ENCODE measurements at regions not wholly inside any gene's neighbourhood (a gene's known extent, or its start where the extent isn't known, plus 50 kb on each side); places are given as distances from the start of the nearest gene placed in this dataset.
"Not testable (repeated sequence)": the region's sequence is repeated elsewhere in the genome, so short reads cannot be mapped to it uniquely, and the experiment has no call there.

DNA sequence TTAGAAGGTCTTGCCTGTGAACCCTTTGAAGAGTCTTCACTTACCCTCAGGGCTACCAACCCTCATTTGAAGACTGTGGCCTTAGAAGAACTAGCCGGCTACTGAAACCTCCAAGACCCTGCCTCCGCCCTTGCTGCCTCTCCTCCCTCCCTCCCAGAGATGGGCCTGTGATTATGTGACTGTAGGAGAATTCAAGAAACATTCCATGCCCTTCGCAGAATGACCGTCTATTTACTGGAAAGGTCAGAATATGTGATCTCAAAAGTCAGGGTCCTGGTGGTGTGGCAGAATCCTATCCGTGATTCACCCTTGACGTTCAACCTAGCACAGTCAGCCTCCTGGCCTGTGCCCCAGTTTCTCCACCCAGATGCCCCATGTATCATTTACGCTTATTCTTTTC is 109.6 kb downstream of the CTNND1 start:
- DNase-seq, result no peak

DNA sequence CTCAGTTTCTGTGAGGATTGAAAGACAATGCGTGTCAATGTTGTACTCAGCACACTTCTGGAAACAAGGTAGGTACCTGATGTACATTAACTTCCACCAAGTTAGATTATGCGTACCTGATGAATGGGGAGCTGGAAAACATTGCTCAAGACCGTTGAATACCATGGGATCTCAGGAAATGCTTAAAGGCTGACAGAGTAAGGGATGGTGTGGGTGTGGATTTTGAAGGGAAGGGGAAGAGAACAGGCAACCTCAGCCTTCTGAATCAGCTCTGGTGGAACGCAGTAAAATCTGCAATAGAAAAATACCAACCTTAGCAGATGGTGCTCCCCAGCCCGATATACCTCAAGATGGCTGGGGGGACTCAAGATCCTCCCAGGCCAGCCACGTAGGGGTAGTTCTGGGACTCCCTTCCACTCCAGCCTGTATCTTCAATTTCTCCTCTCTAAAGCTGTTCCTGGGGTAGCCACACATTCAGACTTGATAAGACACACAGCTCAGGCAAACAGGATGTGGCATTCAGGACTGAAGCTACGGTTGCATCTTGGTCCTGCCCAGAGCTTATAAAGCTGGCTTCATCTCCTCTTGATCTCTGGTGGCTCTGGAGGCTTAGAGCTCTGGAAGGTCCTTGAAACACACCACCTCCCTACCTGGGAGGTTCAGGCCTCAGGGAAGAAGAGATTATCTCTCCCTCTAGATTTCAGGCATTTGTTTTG is 111.8 kb downstream of the CTNND1 start:
- no peak for DNase-seq

DNA sequence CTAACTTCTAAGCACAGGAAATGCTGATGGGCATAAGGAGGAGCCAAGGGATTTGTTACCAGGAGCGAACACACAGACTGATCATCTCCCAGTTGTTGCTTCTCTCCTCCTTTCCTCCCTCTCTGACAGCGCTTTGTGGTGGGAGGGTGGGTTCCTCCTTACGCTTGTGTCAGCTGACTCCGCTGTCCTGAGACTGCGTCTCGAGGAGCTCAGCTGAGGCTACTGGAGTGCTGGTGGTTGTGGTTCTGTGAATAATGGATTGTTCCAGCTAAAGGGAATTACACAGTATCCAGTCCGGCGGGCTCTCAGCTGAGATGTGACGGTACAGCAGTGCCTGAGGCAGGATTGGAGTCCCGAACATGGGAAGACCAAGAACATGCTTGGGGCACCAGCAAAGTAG is 113.4 kb downstream of the CTNND1 start:
- no peak for DNase-seq

DNA sequence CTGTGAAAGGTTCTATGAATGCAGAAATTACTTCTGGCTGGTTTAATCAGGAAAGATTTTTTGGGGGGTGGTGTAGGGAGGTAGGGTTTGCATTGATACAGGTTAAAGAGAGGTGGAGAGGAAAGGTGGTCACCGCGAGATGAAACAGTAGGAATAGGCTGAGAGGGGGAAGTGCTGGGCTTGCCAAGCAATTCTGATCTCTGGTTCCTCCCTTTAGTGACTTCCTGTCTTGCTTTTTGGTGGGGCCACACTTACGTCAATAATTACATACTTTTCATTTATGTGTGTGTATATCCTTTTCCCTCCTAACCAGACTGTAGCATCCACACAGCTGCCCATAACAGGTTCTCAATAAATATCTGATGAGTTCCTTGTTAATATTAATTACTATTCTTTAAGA is 120.0 kb downstream of the CTNND1 start:
- no peak for DNase-seq

DNA sequence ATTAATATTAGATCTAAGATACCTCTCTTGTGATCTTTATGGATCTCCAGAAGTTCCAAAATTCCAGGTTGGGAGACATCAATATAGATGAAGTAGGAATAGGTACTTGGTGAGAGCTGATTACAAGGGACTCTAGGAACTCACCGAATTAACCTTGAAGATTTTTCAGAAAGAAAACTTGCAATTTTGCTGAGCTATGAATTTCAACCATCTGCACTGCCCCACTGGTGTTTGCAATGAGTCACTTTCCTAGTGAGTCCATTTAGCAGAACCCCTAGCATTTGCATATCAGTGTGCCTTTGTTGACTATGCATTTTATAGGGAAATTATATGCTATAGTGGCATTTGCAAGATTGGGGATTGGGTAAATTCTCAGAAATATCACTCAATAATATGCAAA is 122.0 kb downstream of the CTNND1 start:
- no peak for DNase-seq

DNA sequence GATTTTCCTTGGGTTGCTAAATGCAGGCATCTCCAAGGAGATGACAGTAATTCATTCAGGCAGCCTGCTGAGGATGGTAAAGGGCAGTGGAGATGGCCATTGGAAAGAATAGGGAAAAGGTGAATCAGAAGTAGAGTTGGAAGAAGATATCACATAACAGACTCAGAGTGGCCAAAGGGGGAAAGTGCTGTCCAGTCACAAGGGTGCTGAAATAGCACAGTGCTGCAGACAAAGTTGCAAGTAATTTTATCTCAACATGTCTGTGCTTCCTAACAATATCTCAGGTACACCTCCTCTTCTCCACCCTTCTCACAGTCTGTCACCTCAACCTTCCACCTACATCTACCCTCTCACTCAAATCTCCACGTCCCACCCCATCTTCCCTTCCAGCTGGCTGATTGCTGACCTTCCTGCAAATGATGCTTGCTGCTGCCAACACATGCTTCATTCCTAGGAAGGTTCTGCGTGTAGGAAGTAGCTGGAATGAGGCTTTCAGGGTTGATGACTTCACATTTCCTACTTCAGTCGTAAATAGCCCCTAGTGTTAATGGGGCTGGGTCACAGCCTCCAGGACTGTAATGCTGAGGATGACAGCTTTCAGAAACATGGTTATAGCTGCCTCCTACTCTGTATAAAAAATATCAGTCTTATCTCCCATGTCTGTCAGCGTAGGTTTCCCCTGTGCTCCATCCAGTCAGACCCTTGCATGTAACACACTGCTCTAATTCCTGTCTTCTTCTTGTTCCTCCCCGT is 123.9 kb downstream of the CTNND1 start:
- DNase-seq, result no peak

DNA sequence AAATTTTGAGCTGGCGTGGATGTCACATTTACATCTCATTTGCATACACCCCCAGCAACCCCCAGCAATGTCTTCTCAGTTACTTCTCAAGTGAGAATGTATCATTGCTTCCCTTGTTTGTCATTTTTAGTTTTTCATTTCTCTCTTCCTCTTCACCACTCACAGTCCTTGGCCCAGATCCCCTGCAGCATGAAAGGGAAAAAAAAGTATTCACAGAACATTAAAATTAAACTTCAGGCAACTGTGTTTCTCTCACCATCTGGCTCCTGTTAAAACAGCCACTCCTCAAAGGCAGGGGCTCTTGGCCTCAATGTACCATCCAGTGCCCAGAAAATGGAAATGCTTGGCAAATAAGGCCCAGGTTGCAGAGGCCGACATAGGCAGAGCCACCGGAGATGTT is 126.8 kb downstream of the CTNND1 start:
- no peak for DNase-seq

DNA sequence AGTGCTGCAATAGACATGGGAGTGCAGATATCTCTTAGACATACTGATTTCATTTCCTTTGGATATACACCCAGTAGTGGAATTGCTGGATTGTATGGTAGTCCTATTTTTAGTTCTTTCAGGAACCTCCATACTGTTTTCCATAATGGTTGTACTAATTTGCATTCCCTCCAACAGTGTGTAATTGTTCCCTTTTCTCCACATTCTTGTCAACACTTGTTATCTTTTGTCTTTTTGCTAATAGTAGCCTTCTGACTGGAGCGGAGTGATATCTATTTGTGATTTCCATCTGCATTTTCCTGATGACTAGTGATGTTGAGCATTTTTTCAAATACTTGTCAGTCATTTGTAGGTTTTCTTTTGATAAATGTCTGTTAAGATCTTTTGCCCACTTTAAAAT is 128.9 kb downstream of the CTNND1 start:
- DNase-seq, result no peak

DNA sequence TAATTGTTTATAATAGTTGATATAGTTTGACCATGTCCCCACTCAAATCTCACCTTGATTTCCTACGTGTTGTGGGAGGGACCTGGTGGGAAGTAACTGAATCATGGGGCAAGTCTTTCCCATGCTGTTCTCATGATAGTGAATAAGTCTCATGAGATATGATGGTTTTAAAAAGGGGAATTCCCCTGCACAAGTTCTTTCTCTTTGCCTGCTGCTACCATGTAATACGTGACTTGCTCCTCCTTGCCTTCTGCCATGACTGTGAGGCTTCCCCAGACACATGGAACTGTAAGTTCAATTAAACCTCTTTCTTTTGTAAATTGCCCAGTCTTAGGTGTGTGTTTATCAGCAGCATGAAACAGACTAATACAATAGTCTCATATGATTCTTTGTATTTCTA is 130.5 kb upstream of the OR9Q1 start:
- DNase-seq, result not testable (repeated sequence)

DNA sequence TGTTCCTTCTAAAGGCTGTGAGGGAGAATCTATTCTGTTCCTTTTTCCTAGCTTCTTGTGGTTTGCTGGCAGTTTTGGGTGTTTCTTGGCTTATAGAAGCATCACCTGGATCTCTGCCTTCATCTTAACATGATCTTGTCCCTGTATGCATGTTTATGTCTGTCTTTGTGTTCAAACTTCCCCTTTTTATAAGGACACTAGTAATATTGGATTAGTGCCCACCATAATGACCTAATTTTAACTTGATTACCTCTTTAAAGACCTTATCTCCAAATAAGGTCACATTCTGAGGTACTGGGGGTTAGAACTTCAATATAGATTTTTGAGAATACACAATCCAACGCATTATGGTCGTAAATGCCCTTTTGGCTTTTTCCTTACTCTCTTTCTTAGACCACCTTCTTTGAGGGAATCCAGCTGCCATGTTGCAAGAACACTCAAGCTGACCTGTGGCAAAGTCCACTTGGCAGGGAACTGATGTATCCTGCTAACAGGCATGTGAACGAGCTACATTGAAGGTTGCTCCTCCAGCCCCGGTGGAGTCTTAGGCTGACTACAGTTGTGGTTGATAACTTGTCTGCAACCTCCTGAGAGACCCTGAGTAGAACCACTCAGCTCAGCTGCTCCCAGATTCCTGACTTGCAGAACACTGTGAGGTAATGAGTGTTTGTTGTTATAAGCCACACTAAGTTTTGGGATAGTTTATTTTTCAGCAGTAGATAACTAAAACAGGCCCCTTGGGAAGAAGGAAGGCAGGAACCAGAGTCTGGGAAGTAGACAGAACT is 127.1 kb upstream of the OR9Q1 start:
- no peak for DNase-seq

DNA sequence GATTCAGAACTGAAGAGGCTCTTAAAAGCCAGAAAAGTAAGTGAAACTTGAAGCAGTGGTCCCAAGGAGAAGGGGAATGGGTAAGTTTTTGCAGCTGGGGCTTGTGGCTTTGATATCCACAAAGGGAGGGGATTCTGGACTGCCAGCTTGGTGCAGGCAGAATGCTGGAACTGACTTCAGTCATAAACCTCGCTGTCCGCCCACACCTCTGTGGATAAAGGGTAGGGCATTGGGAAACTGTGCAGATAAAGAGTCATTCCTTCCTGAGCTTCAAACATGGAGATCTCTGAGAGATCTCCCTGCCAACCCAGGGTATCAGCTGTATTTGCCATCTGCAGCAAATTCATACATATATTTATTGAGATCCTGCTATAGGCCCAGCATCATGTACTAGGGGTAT is 124.3 kb upstream of the OR9Q1 start:
- no peak for DNase-seq

DNA sequence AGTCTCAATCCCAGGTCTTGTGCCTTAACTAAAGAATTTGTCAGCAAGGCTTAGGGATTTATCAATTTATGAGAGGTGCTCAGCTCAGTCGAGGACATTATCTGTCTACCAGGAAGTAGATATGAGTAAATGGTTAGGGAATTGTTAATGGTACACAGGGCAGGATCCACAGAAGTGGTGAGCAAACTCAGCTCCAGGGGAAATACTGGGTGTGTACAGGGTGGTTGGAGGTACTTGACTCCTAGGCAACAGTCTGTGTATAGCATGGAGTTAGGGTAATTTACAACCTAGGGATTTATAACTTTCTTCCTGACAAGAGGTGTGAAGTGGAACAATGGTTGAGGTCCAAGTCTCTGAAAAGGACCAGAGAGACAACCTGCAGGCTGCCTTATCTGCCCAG is 123.4 kb upstream of the OR9Q1 start:
- no peak for DNase-seq

DNA sequence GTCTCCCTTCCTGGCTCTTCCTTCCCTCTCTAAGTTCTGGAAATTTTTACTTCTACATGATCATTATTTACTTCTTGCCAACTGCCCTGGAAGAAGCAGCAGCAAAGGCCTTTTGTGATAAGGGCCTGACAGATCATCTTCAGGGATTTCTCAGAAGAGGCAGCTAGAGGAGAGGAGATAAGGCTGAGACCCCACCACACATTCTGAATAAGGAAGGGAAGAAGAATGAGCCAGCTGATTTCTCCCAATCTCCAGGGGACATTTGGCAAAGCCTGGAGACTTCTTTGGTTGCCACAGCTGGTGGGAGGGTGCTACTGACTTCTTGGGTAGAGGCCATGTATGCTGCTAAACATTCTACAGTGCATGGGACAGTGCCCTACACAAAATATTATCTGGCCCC is 122.4 kb upstream of the OR9Q1 start:
- no peak for DNase-seq

DNA sequence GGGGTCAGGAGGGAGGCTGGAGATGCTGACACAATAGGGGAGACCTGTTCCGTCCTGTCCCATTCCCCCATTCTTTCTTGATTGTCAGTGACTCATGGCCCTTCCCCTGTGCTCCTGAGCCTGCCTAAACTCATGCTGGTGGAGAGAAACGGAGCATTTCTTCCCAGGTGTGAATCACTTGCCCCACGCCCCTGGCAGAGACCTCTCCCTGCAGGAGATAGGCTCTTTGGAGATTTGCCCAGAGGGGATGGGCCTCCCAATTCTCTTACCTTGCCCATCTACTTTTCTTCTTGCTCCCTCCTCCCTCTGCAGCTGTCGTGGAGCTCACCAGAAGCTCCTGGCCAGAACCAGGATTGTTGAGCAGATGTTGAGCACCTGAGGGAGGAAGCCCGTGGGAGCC is 121.9 kb upstream of the OR9Q1 start:
- no peak for DNase-seq

DNA sequence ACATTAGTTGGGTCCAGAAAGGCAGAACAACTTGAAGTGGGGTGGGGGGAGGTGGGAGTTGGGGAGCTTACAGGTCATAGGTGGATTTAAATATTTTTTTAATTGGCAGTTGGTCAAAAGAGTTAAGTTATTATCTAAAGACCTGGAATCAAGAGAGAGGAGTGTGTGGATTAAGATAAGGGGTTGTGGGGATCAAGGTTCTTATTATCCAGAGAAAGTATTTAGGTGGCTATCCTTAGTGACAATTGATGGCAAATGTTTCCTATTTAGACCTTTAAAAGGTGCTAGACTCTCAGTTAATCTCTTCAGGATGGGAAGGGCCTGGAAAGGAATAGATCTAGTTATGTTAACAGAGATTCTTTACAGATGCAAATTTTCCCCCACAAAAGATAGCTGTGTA is 120.7 kb upstream of the OR9Q1 start:
- DNase-seq, result no peak

DNA sequence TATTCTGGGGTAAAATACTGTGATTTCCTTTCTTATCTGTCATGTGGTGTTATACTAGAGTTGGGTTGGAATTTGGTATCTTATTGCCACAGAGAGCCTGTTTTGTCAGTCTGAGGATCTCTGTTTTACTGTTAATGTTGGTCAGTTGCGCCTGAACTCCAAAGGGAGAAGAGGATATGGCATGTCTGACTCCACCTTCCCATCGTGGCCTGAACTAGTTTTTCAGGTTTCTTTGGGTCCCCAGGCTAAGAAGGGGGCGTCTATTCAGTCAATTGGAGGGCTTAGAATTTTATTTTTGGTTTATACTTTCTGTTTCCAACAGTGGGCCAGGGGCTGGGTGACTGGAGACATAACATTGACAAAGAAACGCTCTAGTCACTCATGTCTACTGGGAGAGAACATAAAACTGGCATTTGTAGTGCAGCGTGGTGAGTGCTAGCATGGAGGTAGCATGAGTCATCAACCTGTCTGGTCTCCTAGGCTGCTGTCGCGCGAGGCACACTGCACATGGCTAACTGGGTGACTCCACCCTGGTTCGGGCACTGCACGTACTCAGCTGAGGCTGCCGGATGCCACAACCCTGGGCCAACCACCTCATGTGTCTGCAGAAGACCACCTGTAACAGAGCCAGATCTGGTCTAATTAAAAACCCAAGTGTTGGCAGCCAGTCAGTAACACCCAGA is 120.1 kb upstream of the OR9Q1 start:
- peak; percentile 15 for DNase-seq

DNA sequence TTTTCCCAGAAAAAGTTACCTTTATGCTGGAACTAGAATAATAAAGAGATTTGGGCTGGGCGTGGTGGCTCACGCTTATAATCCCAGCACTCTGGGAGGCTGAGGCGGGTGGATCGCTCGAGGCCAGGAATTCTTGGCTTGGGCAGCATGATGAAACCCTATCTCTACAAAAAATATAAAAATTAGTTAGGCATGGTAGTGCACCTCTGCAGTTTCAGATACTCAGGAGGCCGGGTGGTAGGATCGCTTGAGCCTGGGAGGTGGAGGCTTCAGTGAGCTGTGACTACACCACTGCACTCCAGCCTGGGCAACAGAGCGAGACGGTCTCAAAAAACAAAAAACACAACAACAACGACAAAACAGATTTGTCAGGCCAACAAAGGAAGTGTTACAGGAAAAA is 119.3 kb upstream of the OR9Q1 start:
- no peak for DNase-seq

DNA sequence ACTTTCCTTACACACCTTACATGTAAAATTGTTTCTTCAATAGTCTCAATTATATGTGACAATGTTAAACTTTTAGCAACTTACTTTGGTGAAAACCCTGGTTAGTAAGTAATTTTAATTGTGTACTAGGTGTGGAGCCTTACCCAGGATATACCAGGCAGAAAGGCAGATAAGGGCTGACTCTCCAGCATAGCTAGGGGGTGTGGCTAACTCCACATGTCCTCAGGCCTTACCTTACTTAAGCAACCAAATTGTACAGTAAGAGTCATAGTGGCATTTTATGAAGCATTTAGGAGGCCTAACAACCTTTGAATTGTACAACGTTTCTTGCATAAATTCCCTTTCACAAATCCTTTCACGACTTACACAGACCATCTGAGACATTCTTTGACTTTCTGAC is 118.2 kb upstream of the OR9Q1 start:
- no peak for DNase-seq

DNA sequence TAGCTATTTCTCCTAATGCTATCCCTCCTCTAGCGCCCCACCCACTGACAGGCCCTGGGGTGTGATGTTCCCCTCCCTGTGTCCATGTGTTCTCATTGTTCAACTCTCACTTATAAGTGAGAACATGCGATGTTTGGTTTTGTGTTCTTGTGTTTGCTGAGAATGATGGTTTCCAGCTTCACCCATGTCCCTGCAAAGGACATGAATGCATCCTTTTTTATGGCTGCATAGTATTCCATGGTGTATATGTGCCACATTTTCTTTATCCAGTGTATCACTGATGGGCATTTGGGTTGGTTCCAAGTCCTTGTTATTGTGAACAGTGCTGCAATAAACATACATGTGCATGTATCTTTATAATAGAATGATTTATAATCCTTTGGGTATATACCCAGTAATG is 115.3 kb upstream of the OR9Q1 start:
- not testable (repeated sequence) for DNase-seq

DNA sequence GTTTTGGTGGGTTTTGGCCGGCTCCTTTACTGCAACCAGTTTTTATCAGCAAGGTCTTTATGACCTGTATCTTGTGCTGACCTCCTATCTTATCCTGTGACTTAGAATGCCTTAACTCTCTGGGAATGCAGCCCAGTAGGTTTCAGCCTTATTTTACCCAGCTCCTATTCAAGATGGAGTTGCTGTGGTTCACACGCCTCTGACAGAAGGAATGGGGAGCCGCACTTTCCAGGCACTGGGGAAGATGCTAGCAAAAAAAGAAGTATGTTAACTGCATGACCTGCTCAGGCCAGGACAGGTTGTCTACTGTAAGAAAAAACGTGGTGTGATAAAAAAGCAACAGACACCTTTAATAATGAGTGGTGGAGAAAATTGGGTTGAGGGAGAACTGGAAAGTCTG is 112.2 kb upstream of the OR9Q1 start:
- not testable (repeated sequence) for DNase-seq

DNA sequence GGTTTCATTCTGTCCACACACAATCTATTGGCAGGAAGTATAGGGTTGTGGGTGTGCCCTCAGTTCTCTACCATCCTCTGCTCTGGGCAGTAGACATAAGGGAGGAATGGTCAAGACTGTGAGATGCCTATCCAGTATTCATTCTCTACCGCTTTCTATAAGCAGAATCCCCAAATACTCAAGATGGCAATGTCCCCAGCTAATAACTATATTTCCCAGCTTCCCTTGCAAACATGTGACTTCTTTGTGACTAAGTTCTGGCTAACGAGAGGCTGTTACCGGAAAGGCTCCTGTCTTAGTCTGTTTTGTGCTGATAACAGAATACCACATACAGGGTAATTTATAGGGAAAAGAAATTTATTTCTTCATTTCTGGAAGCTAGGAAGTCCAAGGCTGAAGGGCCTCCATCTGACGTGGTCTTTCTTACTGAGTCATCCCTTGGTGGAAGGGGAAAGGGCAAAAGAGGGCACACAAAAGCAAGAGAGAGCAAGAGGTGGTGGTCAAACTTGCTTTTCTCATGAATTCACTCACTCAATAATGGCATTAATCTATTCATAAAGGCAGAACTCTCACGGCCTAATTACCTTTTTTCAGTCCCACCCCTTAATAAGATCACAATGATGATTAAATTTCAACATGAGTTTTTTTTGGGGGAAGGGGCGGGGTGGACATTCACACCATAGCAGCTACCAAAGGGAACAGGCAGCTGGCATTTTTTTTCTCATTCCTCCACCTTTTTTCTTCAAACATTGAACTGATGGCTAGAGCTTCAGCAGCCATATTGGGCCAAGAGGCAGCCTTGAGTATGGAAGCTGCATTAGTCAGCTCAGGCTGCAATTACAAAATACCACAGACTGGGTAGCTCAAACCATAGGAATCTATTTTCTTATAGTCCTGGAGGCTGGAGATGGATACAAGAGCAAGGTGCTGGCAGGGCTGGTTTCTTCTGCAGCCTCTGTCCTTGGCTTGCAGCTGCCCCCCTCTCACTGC is 109.7 kb upstream of the OR9Q1 start:
- DNase-seq, result no peak

DNA sequence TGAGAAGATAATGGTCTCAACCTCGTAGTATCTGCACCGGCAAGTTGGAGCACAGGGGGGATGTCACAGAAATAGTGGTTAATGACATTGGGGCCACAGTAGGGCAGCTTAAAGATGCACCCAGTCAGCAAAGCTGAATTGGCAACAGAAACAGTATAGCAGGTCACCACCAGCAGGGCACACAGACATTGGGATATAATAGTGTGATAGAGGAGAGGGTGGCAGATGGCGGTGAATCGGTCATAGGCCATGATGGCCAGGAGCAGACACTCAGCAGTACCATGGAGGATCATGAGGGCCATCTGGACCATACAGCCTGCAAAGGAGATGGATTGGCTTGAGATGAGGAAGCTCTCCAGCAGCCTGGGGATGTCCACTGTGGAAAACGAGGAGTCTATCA is 106.0 kb upstream of the OR9Q1 start:
- DNase-seq, result no peak

All from CD4-positive, alpha-beta T cell treated with Interleukin-4 for 4 hours (primary cell).